GM21717 (cell line): ENCODE measurements at regions not wholly inside any gene's neighbourhood (a gene's known extent, or its start where the extent isn't known, plus 50 kb on each side); places are given as distances from the start of the nearest gene placed in this dataset.
"Not testable (repeated sequence)": the region's sequence is repeated elsewhere in the genome, so short reads cannot be mapped to it uniquely, and the experiment has no call there.

Experiments
- ATAC-seq: cut with Tn5 transposase; IDR thresholded peaks from one replicate; pipeline ENCODE4 v1.9.1; 2021; ENCODE audit warnings: mild to moderate bottlenecking, moderate library complexity; ENCODE audit not compliant: unreplicated experiment

DNA sequence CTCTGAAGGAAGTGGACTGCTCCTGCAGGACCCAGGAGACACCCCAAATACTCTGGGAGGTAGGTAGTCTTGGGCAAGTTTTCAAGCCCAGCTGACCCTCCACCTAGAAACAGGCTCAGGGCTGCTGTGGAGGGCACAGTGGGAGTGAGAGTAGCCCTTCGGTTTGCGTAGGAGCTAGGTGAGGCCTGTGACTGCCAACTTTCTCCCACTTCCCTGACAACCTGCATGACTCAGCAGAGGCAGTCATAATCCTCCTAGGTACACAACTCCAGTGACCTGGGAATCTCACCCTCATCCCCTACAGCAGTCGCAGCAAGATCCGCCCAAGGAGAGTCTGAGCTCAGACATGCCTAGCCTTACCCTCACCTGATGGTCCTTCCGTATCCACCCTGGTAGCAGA is 439.1 kb downstream of the CNTNAP4 start:
- ATAC-seq = not testable (repeated sequence)

DNA sequence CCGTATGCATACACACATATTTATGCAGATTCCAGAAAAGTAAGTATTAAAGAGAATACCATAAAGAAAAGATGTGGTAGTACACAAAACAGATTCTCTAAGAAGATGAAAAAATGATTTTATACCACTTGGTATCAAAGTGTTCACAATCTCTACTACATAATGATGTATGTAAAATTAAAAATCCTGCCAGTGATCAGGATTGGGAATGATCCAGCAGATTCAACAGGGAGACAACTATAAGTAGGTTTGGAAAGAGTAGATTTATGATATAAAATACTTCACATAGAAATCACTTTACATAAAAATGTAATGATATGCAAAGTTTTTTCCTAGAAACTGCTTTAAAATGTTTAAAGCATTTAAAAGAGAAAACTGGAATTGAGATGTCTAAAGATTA is 447.0 kb downstream of the CNTNAP4 start:
- no peak for ATAC-seq

DNA sequence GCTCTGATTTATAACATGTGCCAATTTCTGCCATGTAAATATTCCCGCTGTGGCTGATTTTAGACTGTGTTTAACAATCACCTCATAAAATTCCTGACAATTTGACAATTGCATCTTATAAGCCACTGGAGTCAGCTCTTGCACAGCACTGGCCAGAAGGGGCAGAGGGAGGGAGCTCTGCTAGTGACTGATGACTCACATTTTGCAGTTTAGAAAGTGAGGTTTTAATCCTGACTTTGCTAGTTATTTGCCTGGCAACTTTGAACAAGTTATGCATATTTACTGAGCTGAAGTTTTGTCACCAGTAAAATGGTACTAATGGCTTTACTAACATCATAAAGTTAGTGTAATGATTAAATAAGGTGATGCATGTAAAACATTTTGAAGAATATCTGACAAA is 452.3 kb downstream of the CNTNAP4 start:
- no peak for ATAC-seq

DNA sequence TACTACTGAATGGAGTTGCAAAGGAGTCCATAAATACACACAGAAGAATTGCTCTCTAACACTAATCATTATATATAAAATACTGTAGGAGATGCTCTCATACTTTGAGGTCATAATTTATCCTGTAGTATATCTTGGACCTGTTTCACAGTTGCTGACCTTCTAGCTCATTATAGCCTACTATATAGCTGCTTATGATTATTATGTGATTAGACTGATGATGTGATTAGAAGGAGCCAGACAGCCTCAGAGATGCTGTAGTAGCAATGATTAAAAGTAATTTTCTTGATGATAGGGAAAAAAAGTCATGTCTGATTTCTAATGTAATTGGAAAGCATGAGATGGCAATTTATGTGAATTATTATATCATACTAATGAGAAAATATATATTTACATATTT is 455.7 kb downstream of the CNTNAP4 start:
- no peak for ATAC-seq

DNA sequence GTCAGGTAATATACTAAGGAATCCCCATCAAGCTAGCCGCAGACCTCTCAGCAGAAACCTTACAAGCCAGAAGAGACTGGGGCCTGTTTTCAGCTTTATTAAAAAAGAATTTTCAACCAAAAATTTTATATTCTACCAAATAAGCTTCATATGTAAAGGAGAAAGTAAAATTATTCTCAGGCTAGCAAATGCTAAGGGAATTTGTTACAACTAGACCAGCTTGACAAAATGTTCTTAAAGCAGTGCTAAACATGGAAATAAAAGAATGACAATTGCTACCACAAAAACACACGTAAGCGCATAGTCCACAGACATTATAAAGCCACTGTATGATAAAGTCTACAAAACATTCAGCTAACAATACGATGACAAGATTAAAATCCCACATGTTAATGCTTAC is 449.4 kb upstream of the MON1B start:
- no peak for ATAC-seq

DNA sequence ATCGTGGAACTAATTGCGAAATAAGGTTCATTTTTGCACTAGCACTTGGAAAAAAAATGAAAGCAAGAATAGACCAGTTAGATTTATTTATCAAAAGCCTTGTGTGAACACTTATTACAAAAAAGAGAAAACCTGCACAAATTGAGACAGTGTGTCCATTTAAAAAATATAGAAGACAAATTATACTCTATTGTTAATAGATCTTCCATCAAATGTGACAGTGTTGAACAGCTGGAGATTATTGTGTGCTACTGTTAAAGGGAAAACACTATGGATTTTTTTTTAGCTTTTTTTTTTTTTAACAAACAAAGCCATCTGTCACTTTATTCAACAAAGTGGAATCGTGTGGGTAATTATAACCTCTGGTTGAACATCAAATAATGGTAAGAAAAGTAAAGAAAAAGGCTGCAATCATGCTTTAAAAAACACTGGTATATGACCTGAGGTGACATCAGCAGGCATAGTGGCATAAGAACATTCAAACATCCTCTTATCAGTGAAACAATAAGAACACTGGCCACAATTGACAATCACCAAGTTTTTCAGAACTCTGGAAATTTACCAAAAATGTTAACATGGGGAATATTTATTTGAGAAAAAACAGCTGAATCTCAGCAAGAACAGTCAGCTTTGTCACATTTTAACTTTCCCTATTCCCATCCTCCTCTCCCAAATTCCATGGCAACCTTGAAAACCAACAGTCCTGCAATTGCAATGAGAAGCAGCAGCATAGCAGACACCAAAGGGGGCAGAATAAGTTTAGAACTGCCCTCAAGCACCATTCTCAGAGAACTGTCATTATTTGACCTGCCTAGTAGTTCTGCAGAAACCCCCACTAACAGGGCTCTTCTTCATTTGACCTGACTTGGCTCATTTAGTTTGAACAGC is 442.3 kb upstream of the MON1B start:
- ATAC-seq = no peak

DNA sequence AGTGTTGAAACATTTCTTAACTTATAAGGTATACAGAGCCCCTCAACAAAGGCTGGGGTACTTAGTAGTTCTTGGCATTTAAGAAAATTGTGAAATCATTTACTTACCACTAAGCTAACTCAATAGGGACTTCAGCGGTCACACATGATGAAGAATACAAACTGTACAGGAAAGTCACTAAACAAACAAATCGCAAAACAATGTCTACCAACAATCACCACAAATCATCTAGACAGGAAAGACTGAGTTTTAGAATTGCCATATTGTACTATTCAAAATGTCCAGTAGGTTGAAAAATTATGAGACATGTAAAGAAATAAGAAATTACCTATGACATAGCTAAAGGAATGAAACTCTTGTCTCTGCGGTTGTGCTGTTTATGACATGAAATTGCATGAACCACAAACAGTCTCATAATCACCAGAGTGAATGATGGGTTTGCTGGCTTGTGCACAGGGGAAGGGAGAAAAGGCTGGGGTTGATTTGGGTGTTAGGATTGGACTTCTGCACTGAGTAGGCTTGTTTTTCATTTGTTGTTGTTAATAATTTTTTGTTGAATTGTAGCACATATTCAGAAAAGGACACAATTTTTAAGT is 441.1 kb upstream of the MON1B start:
- no peak for ATAC-seq

DNA sequence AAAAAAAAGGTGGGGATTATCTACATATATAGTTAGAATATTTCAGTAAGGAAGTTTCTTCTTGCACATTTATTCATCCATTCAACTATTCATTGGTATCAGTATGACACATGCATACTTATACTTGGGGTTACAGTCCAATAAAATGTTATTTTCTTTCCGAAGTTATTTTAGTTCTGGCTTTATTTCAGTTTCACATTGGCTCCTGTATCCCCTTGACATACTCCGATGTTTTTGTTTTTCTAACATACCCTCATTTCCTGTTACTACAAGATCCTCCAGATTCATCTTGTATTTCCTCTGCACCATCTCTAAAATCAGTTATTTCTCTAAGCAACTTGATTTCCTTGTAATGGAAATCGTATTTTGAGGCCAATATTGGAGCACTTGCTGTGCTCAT is 435.5 kb upstream of the MON1B start:
- ATAC-seq = no peak

DNA sequence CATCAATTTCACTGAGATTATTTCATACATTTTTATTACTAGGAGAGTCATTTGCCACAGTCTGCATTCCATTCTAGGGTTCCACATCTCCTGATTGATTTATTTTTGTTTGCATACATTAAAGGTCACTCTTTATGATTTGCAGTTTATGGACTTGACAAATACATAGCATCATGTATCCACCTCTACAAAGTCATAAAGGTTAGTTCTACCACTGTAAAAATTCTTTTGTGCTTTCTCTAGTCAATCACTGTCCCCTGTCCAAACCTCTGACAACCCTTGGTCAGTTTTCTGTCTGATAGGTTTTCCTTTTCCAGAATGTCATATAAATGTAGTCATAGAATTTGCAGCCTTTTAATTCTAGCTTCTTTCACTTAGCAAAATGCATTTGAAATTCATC is 434.6 kb upstream of the MON1B start:
- ATAC-seq = no peak

DNA sequence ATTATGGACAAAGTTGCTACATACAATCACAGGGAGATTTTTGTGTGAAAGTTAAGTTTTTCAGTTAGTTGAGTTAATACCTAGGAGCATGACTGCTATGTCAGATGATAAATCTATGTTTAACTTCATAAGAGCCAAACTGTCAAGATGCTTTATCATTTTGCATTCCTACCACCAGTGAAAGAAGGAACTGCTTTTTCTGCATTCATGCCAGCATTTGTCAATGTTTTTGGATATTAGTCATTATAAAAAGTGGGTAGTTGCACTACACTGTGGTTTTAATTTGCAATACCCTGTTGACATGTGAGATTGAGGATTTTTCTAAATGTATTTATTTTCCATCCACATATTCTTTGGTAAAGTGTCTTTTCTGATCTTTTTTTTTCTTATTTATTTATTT is 434.0 kb upstream of the MON1B start:
- no peak for ATAC-seq

DNA sequence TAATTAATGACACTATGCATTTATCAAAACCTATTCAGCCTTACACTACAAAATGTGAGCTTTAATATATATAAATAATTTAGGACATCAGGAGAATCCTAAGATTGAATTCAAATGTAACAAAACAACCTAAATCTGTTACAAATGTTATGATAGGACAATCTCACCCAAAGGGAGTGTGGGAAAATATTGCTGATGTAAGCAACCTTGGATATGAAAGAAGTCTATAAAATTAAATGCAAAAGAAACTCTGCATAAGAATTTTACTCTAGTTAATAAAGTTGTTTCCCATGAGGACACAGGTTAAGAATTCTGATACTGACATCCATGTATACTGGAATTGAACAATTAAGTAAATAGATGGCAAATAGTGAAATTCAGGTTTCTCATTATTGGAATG is 424.5 kb upstream of the MON1B start:
- ATAC-seq = no peak

DNA sequence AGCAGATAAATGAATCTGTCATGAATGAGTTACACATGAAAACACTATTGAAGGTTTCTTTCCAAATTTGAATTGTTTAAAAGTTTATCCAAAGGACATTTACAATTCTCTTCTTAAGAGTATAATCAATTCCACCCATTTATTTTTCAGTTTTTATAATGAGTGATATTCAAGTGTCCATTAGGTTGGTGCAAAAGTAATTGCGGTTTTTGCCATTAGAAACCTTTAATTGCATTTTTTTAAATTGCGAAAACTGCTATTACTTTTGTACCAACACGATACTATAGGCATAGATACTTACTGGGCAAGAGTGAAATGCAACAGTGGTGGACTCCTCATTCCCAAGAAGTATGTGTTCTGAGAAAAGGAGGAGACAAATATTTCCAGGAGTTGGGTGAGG is 422.7 kb upstream of the MON1B start:
- no peak for ATAC-seq

DNA sequence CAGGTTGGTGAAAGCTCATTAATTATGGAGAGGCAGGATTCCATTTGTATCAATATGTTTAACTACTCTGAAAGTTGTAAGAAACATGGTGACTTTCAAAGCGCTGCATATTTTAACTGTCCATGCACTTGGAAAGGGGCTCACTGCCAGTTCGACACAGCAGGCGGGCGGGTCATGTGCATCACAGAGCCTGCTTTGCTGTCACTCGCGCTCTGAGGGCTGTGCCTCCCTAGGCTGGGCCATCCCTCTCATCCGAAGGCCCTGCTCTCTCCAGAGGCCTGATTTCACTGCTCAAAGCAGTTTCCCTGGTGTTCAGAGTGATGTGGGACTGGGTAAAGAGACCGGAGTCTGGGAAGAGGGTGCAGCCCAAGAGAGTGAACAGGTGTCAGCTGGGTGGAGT is 422.0 kb upstream of the MON1B start:
- ATAC-seq = no peak

DNA sequence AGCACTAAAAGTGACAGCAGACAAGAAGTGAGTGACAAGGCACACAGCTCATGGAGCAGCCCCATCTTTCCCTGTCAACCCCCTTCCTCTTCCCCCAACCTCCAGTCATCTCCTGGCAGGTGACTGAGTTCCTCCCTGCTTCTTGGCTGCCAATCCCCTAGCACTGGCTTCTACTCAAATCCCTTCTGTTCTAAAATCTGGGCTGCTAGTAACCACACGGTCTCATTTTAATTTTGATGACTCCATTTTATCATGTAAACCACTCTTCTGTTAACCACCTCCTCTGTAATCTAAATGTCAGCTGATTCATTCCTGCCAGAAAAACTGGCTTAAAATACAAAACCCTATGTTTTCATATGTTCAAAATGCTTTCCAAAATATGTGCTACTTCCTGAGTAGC is 419.8 kb upstream of the MON1B start:
- no peak for ATAC-seq

DNA sequence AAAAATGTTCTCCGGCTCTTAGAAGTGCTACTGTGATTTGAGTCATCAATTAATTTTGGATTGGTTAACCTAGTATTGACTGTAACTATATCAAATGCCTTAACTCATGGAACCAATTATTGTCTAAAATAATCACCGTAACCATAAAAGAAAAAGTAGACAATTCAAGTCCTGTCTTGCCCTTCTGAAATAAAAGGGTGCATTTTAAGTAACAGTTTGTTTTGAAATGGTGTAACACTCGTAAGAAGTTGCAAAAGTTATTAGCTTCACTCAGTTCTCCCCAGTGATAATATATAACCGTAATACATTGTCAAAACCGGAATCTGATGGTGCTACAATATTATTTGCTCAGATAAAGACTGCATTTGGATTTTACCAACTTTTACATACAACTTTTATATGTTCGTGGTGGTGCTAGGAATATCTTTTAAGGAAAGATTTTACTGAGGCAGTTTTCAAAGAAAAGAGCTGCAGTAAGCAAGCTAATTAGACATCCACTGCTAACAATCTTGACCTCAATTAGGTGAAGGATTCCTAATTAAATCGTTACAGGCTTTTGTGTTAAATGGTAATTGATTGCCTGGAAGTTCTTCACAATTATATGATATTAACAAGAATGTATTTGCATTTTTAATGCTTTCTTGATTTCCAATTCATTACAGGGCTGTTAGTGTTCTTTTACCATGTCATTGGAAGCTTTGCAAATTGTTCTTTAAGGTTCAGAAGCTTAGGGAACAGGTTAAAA is 413.1 kb upstream of the MON1B start:
- ATAC-seq = no peak

DNA sequence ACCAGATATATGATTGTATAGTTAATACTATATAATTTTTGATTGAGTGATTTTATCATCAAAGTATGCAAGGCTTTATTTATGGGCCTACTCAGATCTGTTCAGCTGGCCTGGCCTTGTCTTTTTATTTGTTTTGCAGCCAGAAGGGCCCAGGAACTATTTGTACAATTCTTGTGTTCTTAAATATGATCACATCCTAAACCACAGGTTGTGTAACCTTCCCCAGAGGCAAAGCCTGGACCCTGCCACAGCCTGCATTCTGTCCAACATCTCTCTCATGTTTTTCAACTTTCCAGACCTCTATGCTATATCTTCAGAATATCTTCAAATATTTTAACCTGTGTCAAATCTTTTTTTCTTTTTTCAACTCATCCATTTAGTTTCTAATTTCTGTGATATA is 410.4 kb upstream of the MON1B start:
- no peak for ATAC-seq

DNA sequence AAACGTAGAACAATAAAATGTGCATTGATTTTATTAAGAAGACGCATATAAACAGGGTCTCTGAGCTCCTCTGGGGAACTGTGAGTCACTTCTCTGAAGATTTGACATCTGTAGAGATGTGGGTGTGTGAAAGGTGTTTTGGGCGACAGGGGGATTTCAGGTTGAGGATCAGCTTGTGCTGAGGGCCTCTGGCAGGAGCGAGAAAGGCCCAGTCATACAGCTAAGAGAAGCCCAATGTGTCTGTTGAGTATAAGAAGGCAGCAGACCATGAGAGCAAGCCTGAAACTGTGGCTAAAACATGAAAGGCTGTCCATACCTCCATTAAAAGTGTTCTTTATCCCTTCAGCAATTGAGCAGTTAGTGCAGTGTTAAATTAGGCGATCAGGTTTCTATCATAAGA is 406.5 kb upstream of the MON1B start:
- peak; percentile 93 for ATAC-seq

DNA sequence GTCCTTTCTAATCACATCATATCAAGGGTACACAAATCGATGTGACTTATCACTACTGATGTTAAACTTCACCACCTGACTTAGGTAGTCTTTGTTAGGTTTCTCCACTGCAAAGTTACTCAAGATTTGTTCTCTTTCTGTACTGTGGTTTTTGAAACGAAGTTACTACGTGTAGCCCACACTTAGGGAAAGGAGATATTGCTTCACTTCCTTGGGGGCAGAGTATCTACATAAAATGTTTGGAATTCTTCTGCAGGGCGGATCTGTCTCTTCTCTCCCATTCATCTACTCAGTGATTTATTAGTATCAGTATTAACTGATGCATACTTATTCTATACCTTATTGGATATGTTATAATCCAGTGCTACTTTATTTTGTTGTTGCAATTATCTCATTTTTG is 403.6 kb upstream of the MON1B start:
- no peak for ATAC-seq

DNA sequence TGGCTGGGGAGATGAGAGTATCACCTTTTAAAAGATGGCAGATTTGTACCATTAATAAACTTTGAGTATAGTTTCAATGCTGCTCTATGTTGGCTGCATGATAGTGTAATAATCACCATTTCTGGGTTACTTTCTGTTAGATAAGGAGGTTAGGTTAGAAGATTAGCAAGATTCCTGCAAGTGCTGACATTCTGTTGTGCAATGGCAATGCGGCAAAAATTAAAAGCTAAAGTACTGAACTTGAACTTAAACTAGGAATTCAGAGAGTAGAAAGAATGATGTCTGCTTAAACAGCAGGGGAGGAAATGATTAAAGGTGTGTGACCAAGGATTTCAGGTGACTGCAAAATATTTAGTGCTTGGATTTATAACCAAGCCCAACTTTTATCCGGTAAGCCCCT is 399.8 kb upstream of the MON1B start:
- no peak for ATAC-seq

DNA sequence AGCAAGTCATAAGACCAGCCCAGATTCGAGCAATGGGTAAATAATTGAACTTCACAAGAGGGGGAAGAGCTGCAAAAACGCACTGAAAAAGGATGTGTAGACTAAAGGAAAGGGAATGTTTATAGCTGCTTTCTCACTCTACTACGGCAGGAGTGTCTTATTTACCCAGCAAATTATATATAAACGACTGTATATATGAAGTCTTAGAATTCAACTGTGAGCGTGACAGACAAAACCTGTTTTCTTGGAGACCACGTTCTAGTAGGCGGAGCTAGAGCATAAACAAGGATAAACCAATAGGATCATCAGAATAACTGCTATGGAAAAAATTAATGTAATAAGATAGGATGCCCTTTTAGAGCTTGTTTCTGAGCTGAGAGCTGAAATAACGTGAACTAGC is 394.6 kb upstream of the MON1B start:
- ATAC-seq = no peak

DNA sequence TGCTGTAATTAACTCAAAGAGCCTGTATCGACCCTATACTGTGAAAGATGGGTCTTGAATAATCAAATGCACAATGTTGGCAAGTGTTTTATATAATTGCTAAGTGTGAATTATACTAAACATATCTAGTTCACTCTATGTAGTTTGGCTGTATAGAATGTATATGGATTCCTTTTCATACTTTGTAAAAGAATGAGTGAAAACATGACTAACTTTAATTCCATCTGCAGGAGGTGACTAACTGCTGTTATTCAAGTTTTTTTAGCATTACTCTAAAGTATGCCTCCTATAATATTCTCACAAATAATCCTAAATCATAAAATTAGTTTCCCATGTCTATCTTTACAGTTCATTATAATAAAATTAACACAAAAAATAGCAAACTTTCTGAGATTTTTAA is 394.0 kb upstream of the MON1B start:
- ATAC-seq = no peak

DNA sequence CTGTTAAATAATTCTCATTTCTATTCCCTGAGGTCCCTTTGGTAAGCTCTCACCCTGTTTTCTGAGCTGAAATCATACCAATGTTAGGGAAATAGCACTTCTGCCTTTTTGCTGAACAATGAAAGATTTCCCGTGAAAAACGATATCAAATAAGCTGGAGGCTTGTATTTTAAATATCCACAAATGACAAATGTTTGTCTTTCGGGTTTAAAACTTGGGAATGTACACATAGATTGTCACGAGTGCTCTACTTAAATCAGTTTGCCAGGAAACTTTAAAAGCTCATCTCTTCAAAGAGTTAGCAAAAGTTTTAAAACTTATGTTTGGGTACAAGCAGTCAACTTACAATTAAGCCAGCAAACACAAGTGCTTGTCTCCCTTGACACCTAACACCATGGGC is 393.5 kb upstream of the MON1B start:
- no peak for ATAC-seq
